GM23248 (cell line): ENCODE measurements at regions not wholly inside any gene's neighbourhood (a gene's known extent, or its start where the extent isn't known, plus 50 kb on each side); places are given as distances from the start of the nearest gene placed in this dataset.
"Not testable (repeated sequence)": the region's sequence is repeated elsewhere in the genome, so short reads cannot be mapped to it uniquely, and the experiment has no call there.

ENCODE experiments used
- DNase-seq: peaks from one replicate; pipeline ENCODE4 v3.0.0-alpha.2; 2015
- H2AFZ ChIP-seq: fragments of 200-600 bp; sonication (generic); 2 replicates; pipeline ENCODE4 v1.6.1; 2016; ENCODE audit warnings: antibody characterized with exemption
- H3F3A ChIP-seq: fragments of 200-600 bp; sonication (generic); 2 replicates; pipeline ENCODE4 v1.6.1; 2016; ENCODE audit warnings: mild to moderate bottlenecking, antibody characterized with exemption, mixed run types; ENCODE audit not compliant: insufficient read depth
- H3K27ac ChIP-seq: fragments of 200-600 bp; sonication (generic); 2 replicates; pipeline ENCODE4 v1.5.1; 2016; ENCODE audit warnings: mild to moderate bottlenecking
- H3K27me3 ChIP-seq: fragments of 200-600 bp; sonication (generic); replicated peaks from 2 replicates; pipeline ENCODE4 v1.6.1; 2016; ENCODE audit warnings: mild to moderate bottlenecking; ENCODE audit not compliant: insufficient read depth
- H3K36me3 ChIP-seq: fragments of 200-600 bp; sonication (generic); 2 replicates; pipeline ENCODE4 v1.6.1; 2016; ENCODE audit warnings: low read depth, mild to moderate bottlenecking
- H3K4me1 ChIP-seq: fragments of 200-600 bp; sonication (generic); 2 replicates; pipeline ENCODE4 v1.6.1; 2016; ENCODE audit warnings: mild to moderate bottlenecking; ENCODE audit not compliant: insufficient read depth
- H3K4me2 ChIP-seq: fragments of 200-600 bp; sonication (generic); one replicate; pipeline ENCODE4 v1.6.1; 2016; ENCODE audit warnings: mild to moderate bottlenecking; ENCODE audit not compliant: unreplicated experiment
- H3K4me3 ChIP-seq: fragments of 200-600 bp; sonication (generic); 2 replicates; pipeline ENCODE4 v1.5.1; 2016; ENCODE audit warnings: mild to moderate bottlenecking
- H3K79me2 ChIP-seq: fragments of 200-600 bp; sonication (generic); 2 replicates; pipeline ENCODE4 v1.6.1; 2016; ENCODE audit warnings: mild to moderate bottlenecking; ENCODE audit not compliant: insufficient read depth
- H3K9ac ChIP-seq: fragments of 200-600 bp; sonication (generic); 2 replicates; pipeline ENCODE4 v1.6.1; 2016; ENCODE audit warnings: mild to moderate bottlenecking
- H3K9me2 ChIP-seq: fragments of 200-600 bp; sonication (generic); 2 replicates; pipeline ENCODE4 v1.6.1; 2016; ENCODE audit warnings: mixed run types, mild to moderate bottlenecking, moderate library complexity; ENCODE audit not compliant: insufficient read depth
- H3K9me3 ChIP-seq: fragments of 200-600 bp; sonication (generic); one replicate; pipeline ENCODE4 v1.6.1; 2017; ENCODE audit warnings: low read depth
- H4K20me1 ChIP-seq: fragments of 200-600 bp; sonication (generic); 2 replicates; pipeline ENCODE4 v1.6.0; 2016; ENCODE audit not compliant: insufficient read depth
- EZH2 ChIP-seq: fragments of 200-600 bp; sonication (generic); IDR thresholded peaks from 2 replicates; pipeline ENCODE4 v1.6.1; 2018; ENCODE audit warnings: antibody characterized with exemption, mild to moderate bottlenecking; ENCODE audit not compliant: insufficient read depth, poor library complexity, severe bottlenecking
- EZH2phosphoT487 ChIP-seq: fragments of 200-600 bp; sonication (generic); IDR thresholded peaks from 2 replicates; pipeline ENCODE4 v1.6.1; 2018; ENCODE audit warnings: antibody characterized with exemption, moderate library complexity, mild to moderate bottlenecking, low read depth; ENCODE audit not compliant: insufficient read depth
- WGBS, 2 experiments: methylation state at CpG; one replicate each; pipeline ENCODE4 v1.1.6; 2015 to 2017; ENCODE audit warnings: low lambda C conversion rate in 2 of 2, low coverage in 1 of 2; ENCODE audit errors: missing lambda C conversion rate in 2 of 2; 5-methylcytosine and 5-hydroxymethylcytosine counted together
- in situ Hi-C: fragments of 300-500 bp; cut with MboI; formaldehyde crosslinking; loops from 2 replicates; pipeline ENCODE4 v1.15.0; 2020

- no peak for DNase-seq
Measured at GRCh38 chr11:90629229-90629806, 406.5 kb upstream of the CHORDC1 start.

DNA sequence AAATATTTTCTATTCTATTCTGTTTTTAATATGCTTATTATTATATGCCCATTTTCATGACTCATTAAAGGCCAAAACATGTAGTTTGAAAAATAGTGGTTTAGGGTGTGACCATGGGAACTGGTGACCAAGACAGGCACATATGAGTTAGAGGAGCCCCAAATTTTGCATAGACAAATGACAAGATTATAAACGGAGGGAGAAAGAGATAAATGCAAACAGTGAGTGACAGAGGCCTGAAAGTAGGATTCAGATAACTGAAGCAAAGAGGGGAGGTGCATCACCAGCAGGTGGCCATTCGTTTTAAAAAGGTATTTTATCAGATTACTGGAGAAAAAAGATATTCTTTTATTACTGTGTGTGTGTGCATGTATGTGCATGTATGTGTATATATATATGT is 391.5 kb upstream of the CHORDC1 start:
- TF ChIP-seq EZH2phosphoT487 (no peak), EZH2 (no peak)
- 5 to 6% methylated on average over 2 of the region's 2 CpGs for WGBS, 2 experiments
- H3K27me3 ChIP-seq = no peaks in the 10 kb centered on the region
- DNase-seq = no peak
- in situ Hi-C loops = no loop called here
- H4K20me1 ChIP-seq = no peaks in the 10 kb centered on the region
- no peaks in the 10 kb centered on the region for H3F3A ChIP-seq
- no peak overlapping the region for H3K27ac ChIP-seq
- H3K9ac ChIP-seq = no peak overlapping the region
- no peak overlapping the region for H3K4me2 ChIP-seq
- H3K4me1 ChIP-seq = no peaks in the 10 kb centered on the region
- no peaks in the 10 kb centered on the region for H3K9me3 ChIP-seq
- no peaks in the 10 kb centered on the region for H3K79me2 ChIP-seq
- H3K9me2 ChIP-seq = 0 out of 2 replicates have a peak, but pooled peaks cover 2% of the 10 kb centered on the region
- H2AFZ ChIP-seq = no peak overlapping the region
- no peak overlapping the region for H3K4me3 ChIP-seq
- no peaks in the 10 kb centered on the region for H3K36me3 ChIP-seq

More at GRCh38 chr11:90629229-90629806, 406.5 kb upstream of the CHORDC1 start:
- in situ Hi-C loops = no loop called here
- no peaks in the 10 kb centered on the region for H3K9me3 ChIP-seq
- H3K4me3 ChIP-seq = no peak overlapping the region
- no peaks in the 10 kb centered on the region for H3K36me3 ChIP-seq
- no peak overlapping the region for H2AFZ ChIP-seq
- no peaks in the 10 kb centered on the region for H3K79me2 ChIP-seq
- no peak overlapping the region for H3K9ac ChIP-seq
- no peaks in the 10 kb centered on the region for H4K20me1 ChIP-seq
- H3K27me3 ChIP-seq = no peaks in the 10 kb centered on the region
- no peaks in the 10 kb centered on the region for H3K4me1 ChIP-seq
- 21 to 30% methylated on average over 4 of the region's 4 CpGs for WGBS, 2 experiments
- no peaks in the 10 kb centered on the region for H3K9me2 ChIP-seq
- H3K27ac ChIP-seq = no peak overlapping the region
- no peaks in the 10 kb centered on the region for H3F3A ChIP-seq
- TF ChIP-seq EZH2phosphoT487 (no peak), EZH2 (no peak)
- no peak overlapping the region for H3K4me2 ChIP-seq

GRCh38 chr11:90613037-90613436 is 390.2 kb upstream of the CHORDC1 start:
- DNase-seq, H3K79me2 ChIP-seq, H4K20me1 ChIP-seq, H3K4me2 ChIP-seq, H3K9me2 ChIP-seq, H3K9ac ChIP-seq, H3K27me3 ChIP-seq, H2AFZ ChIP-seq, H3F3A ChIP-seq, H3K27ac ChIP-seq, in situ Hi-C loops, H3K4me3 ChIP-seq, H3K9me3 ChIP-seq, H3K4me1 ChIP-seq, H3K36me3 ChIP-seq: not testable (repeated sequence)
- WGBS, 2 experiments = 6 to 7% methylated on average over 4 of the region's 4 CpGs

GRCh38 chr11:90606721-90607120 is 383.9 kb upstream of the CHORDC1 start:
- Histone ChIP-seq H3K4me1 (no peaks in the 10 kb centered on the region), H3K9ac (no peak overlapping the region), H4K20me1 (no peaks in the 10 kb centered on the region), H3K79me2 (no peaks in the 10 kb centered on the region), H3K4me2 (no peak overlapping the region), H3F3A (no peaks in the 10 kb centered on the region), H3K4me3 (no peak overlapping the region), H3K27ac (no peak overlapping the region), H3K9me3 (no peaks in the 10 kb centered on the region), H3K27me3 (no peaks in the 10 kb centered on the region), H2AFZ (no peak overlapping the region), H3K9me2 (no peaks in the 10 kb centered on the region), H3K36me3 (no peaks in the 10 kb centered on the region)
- TF ChIP-seq EZH2 = no peak
- no peak for TF ChIP-seq EZH2phosphoT487
- no peak for DNase-seq
- in situ Hi-C loops = no loop called here
- WGBS, 2 experiments = 15 to 22% methylated on average over 1 of the region's 1 CpG

- Histone ChIP-seq H3F3A (no peaks in the 10 kb centered on the region), H3K9me2 (no peaks in the 10 kb centered on the region), H2AFZ (no peak overlapping the region), H3K9ac (no peak overlapping the region), H3K79me2 (no peaks in the 10 kb centered on the region), H3K4me2 (no peak overlapping the region), H3K9me3 (no peaks in the 10 kb centered on the region), H4K20me1 (no peaks in the 10 kb centered on the region), H3K27me3 (no peaks in the 10 kb centered on the region), H3K27ac (no peak overlapping the region), H3K4me3 (no peak overlapping the region), H3K4me1 (no peaks in the 10 kb centered on the region), H3K36me3 (no peaks in the 10 kb centered on the region)
- WGBS, 2 experiments = 0% methylated on average over 1 of the region's 1 CpG
- DNase-seq = no peak
- in situ Hi-C loops = no loop called here
- no peak for TF ChIP-seq EZH2
- TF ChIP-seq EZH2phosphoT487 = no peak
Measured at GRCh38 chr11:90601261-90601660, 378.4 kb upstream of the CHORDC1 start.
